ENCODE measurements at regions not wholly inside any gene's neighbourhood (a gene's known extent, or its start where the extent isn't known, plus 50 kb on each side); places are given as distances from the start of the nearest gene placed in this dataset.
A peak's percentile ranks its signal among the peaks of the same experiment; 100 is the strongest.

DNA sequence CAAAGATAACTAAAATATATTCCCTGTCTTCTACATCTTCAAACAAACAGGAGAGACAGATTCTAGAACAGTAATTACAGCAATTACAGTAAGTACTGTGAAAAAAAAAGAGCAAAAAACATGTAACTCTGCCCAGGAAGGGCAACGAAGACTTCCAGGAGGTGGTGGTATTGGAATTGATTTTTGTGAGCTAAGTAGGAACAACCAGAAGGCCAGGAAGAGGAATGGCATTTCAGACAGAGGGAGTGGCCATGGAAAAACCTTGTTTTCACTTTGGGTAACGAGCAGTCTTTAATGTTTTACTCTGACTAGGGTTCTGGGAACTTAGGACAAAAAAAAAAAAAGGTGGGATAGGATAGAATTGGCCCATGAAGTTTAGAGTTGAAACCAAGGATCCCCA, 196.3 kb upstream of the PLEKHG7 start:
- POLR2A ChIA-PET = interaction anchor here (0.8 to 2.7 kb wide), 5 partner anchors 49 to 385 kb away, joined by 3 to 7 read pairs (median 3); no protein-coding TSS in a partner anchor
- peak overlapping the region; percentile 14 for H3K27ac Mint-ChIP-seq (ENCODE audit: low read depth, unreplicated experiment)

GRCh38 chr12:92505254-92506231, 197.2 kb upstream of the PLEKHG7 start:
- intact Hi-C loops (cut with micrococcal nuclease) = loop anchor here (1.0 kb wide), 1 partner anchor 65 kb away; no protein-coding TSS in a partner anchor
- DNase-seq (ENCODE audit: unreplicated experiment) = no peak
- ChIA-PET CTCF (interaction anchor here (0.6 to 0.9 kb wide), 6 partner anchors 25 to 1586 kb away, joined by 3 to 6 read pairs (median 3); no protein-coding TSS in a partner anchor), POLR2A (interaction anchor here (0.9 to 2.7 kb wide), 3 partner anchors 65 to 261 kb away, joined by 3 to 7 read pairs (median 4); no protein-coding TSS in a partner anchor)
- Mint-ChIP-seq H3K27me3 (ENCODE audit: insufficient read depth, unreplicated experiment) (no peaks in the 10 kb centered on the region), H3K9me3 (ENCODE audit: unreplicated experiment) (no peaks in the 10 kb centered on the region), H3K36me3 (ENCODE audit: insufficient read depth, unreplicated experiment) (peaks cover 7% of the 10 kb centered on the region), H3K4me3 (ENCODE audit: unreplicated experiment) (no peak overlapping the region), H3K27ac (ENCODE audit: low read depth, unreplicated experiment) (no peak overlapping the region), H3K4me1 (ENCODE audit: insufficient read depth, unreplicated experiment) (peaks cover 28% of the 10 kb centered on the region)
- TF ChIP-seq, protein P1, sequence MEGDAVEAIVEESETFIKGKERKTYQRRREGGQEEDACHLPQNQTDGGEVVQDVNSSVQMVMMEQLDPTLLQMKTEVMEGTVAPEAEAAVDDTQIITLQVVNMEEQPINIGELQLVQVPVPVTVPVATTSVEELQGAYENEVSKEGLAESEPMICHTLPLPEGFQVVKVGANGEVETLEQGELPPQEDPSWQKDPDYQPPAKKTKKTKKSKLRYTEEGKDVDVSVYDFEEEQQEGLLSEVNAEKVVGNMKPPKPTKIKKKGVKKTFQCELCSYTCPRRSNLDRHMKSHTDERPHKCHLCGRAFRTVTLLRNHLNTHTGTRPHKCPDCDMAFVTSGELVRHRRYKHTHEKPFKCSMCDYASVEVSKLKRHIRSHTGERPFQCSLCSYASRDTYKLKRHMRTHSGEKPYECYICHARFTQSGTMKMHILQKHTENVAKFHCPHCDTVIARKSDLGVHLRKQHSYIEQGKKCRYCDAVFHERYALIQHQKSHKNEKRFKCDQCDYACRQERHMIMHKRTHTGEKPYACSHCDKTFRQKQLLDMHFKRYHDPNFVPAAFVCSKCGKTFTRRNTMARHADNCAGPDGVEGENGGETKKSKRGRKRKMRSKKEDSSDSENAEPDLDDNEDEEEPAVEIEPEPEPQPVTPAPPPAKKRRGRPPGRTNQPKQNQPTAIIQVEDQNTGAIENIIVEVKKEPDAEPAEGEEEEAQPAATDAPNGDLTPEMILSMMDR (IDR thresholded peaks at IDR 0.05; ENCODE audit: unreplicated experiment) = no peak
- no TSS peak for BruUV-seq (replicated peaks)

More for the DNA sequence above, 196.3 kb upstream of the PLEKHG7 start:
- DNase-seq (ENCODE audit: unreplicated experiment) = peak; percentile 12
- Mint-ChIP-seq H3K4me3 (ENCODE audit: unreplicated experiment) (peak overlapping the region; percentile 15), H3K4me1 (ENCODE audit: insufficient read depth, unreplicated experiment) (peaks cover 28% of the 10 kb centered on the region), H3K27me3 (ENCODE audit: insufficient read depth, unreplicated experiment) (no peaks in the 10 kb centered on the region), H3K36me3 (ENCODE audit: insufficient read depth, unreplicated experiment) (peaks cover 7% of the 10 kb centered on the region), H3K9me3 (ENCODE audit: unreplicated experiment) (no peaks in the 10 kb centered on the region)
- TF ChIP-seq, protein P1 (IDR thresholded peaks at IDR 0.05; ENCODE audit: unreplicated experiment) = no peak
- intact Hi-C loops (cut with micrococcal nuclease) = loop anchor here (1.0 kb wide), 1 partner anchor 64 kb away; no protein-coding TSS in a partner anchor
- CTCF ChIA-PET = interaction anchor here (0.7 to 0.9 kb wide), 8 partner anchors 13 to 154 kb away, joined by 3 to 6 read pairs (median 4); no protein-coding TSS in a partner anchor
- BruUV-seq (replicated peaks) = no TSS peak

- intact Hi-C loops (cut with micrococcal nuclease) = no loop called here
- Mint-ChIP-seq H3K27me3 (ENCODE audit: insufficient read depth, unreplicated experiment) (no peaks in the 10 kb centered on the region), H3K4me1 (ENCODE audit: insufficient read depth, unreplicated experiment) (peaks cover 28% of the 10 kb centered on the region), H3K9me3 (ENCODE audit: unreplicated experiment) (no peaks in the 10 kb centered on the region), H3K4me3 (ENCODE audit: unreplicated experiment) (no peak overlapping the region), H3K36me3 (ENCODE audit: insufficient read depth, unreplicated experiment) (peaks cover 7% of the 10 kb centered on the region), H3K27ac (ENCODE audit: low read depth, unreplicated experiment) (no peak overlapping the region)
- POLR2A ChIA-PET = interaction anchor here (0.6 to 1.0 kb wide), 2 partner anchors 10 to 12 kb away, joined by 3 read pairs; no protein-coding TSS in a partner anchor
- no TSS peak for BruUV-seq (replicated peaks)
- TF ChIP-seq, protein P1 (IDR thresholded peaks at IDR 0.05; ENCODE audit: unreplicated experiment) = no peak
- no peak for DNase-seq (ENCODE audit: unreplicated experiment)
- CTCF ChIA-PET = interaction anchor here (0.6 kb wide), 1 partner anchor 136 kb away, joined by 3 read pairs; no protein-coding TSS in a partner anchor
Observed at GRCh38 chr12:92504594-92504981, 198.2 kb upstream of the PLEKHG7 start.

Measured in MCF 10A (cell line).